Adrenal gland (tissue), 5 donors: ENCODE measurements at regions not wholly inside any gene's neighbourhood (a gene's known extent, or its start where the extent isn't known, plus 50 kb on each side); places are given as distances from the start of the nearest gene placed in this dataset.

Source experiments
- POLR2A ChIP-seq, 2 donors: fragments of 450-650 bp; IDR thresholded peaks; one replicate each; pipeline ENCODE4 v1.6.1; 2017; ENCODE audit warnings: antibody characterized with exemption in 2 of 2, mild to moderate bottlenecking in 2 of 2, moderate library complexity in 1 of 2
- TF ChIP-seq, protein P1 (sequence below), 6 experiments: fragments of 450-650 bp in 4 of 6; fragments of 200-600 bp in 2 of 6; sonication (generic) in 1 of 6; IDR thresholded peaks; 1 replicate in 5 of 6; 2 replicates in 1 of 6; pipeline versions ENCODE4 v1.5.1 to v1.8.0; 2016 to 2021; ENCODE audit warnings: antibody characterized with exemption in 6 of 6, mild to moderate bottlenecking in 2 of 6, moderate library complexity in 1 of 6
- donor health status: DM: no; HTN: no; CAD: no.

DNA sequence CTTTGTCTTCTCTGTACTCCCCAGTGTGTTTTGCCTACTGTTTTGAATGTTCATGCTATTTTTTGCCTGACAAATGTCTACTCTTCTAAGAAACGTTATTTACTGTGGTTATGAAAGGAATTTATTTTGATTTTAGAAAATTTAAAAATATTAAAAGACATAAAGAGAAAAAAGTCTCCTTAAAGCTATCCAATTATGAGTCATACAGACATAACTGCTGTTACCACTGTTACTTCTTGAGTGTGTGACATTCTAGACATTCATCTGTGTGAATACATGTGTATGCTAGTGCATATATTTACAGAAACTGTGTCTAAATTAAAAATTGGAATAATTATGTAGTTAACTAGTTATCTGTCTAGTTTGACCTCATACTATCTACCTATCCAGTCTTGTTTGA lies 187.6 kb upstream of the SGCG start:
- TF ChIP-seq, protein P1, sequence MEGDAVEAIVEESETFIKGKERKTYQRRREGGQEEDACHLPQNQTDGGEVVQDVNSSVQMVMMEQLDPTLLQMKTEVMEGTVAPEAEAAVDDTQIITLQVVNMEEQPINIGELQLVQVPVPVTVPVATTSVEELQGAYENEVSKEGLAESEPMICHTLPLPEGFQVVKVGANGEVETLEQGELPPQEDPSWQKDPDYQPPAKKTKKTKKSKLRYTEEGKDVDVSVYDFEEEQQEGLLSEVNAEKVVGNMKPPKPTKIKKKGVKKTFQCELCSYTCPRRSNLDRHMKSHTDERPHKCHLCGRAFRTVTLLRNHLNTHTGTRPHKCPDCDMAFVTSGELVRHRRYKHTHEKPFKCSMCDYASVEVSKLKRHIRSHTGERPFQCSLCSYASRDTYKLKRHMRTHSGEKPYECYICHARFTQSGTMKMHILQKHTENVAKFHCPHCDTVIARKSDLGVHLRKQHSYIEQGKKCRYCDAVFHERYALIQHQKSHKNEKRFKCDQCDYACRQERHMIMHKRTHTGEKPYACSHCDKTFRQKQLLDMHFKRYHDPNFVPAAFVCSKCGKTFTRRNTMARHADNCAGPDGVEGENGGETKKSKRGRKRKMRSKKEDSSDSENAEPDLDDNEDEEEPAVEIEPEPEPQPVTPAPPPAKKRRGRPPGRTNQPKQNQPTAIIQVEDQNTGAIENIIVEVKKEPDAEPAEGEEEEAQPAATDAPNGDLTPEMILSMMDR (IDR thresholded peaks at IDR 0.05), result no peak
- TF ChIP-seq POLR2A (IDR thresholded peaks at IDR 0.05), result no peak
